GM21360 (cell line): ENCODE measurements at regions not wholly inside any gene's neighbourhood (a gene's known extent, or its start where the extent isn't known, plus 50 kb on each side); places are given as distances from the start of the nearest gene placed in this dataset.

Source experiments
- ATAC-seq: cut with Tn5 transposase; IDR thresholded peaks from one replicate; pipeline ENCODE4 v1.9.1; 2021; ENCODE audit warnings: mild to moderate bottlenecking, moderate library complexity; ENCODE audit not compliant: unreplicated experiment

DNA sequence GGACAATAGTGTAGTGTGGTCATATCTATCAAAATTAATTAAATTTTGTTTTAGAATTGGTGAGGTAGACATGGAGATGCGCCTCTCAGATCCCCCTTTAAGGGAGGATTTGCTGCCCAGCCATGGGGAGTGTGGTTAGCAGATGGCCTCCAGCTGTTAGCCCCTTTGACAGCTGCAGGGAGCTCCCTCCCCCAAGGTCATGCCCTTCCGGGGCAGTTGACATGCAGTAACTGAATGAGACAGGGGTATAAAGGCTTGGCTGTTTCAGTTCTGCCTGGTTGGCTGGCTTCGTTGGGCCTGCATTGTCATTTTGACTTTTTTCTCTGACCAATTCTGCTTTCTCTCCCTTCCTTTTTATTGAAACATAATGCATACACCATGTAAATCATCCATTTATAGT lies 291.5 kb upstream of the SRRM4 start:
- ATAC-seq: peak; percentile 84

DNA sequence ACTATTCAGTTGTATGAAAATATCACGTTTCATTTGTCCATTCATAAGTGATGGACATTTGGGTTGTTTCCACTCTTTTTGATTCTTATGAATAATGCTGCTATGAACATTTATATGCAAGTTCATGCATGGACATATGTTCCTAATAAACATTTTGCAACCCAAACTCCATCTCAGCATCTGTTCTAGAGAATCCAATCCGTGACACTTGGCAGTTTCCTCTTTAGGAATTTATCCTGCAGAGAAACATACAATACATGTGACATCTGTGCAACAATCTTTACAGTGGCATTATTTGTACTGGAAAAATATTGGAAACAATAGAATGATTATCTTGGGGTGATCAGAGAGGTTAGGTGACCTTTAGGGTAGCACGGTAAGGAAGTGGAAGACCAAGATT lies 290.8 kb upstream of the SRRM4 start:
- no peak for ATAC-seq

- no peak for ATAC-seq
Measured at GRCh38 chr12:118694128-118694775, 287.1 kb upstream of the SRRM4 start.

DNA sequence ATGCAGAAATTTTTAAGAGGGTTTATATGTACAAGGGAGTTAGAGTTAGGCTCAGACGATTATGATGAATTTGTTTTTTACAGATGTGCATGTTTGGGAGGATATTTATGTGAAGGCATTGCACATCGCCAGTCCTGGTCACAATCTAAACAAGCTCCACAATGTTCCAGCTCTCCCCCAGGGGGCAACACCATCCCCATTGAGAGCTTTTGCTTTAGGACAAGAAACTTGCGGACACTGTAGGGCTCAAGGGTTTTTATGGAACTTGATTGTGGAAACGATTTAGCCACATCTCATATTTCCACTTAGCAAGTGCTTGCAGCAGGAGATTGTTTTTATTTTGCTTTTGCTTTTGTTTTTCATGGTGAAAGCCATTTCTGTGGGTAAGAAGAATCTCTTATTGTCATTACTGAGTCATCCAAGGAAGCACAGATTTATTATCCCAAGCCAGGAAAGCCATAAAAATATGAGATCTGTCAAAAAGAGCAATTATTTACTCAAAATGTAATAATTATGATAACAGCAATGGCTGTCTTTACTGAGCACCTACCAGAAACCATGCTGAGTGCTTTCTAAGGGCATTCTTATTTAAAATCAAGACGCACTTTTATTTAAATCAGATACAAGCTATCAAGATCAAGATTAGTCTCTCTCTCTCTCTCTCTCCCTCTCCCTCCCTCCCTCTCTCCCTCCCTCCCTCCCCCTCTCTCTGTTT lies 276.7 kb upstream of the SRRM4 start:
- no peak for ATAC-seq

GRCh38 chr12:118706437-118706836 lies 274.9 kb upstream of the SRRM4 start:
- no peak for ATAC-seq

DNA sequence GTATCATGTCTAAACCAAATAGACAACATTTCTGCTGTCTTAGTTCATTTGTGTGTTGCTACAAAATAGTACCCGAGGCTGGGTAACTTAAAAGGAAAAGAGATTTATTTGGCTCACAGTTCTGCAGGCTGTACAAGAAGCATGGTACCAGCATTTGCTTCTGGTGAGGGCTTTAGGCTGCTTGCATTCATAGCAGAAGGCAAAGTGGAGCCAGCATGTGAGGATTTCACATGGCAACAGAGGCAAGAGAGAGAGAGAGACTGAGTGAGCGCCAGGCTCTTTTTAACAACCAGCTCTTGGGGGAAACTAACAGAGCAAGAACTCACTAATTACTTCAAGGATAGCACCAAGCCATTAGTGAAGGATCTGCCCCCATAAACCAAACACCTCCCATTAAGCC lies 271.4 kb upstream of the SRRM4 start:
- ATAC-seq: no peak

DNA sequence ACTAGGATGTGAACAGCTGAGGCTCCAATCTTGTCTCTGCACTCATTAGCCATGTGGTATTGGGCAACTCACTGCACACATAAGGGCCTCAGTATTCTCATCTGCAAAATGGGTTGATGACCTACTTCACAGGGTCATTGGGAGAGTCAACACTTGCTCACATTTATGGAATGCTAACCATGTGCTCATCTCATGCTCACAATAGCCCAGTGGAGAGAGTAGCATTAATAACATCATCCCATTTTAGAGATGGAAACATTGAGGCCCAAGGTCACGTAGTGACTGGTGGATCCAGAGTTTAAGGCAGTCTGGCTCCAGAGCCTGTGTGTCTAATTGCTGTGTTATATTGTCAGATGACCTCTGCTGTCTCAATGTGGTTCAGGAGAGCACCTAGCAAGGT lies 270.2 kb upstream of the SRRM4 start:
- ATAC-seq: no peak

- ATAC-seq: peak; percentile 72
Measured at GRCh38 chr12:118714051-118714460, 267.3 kb upstream of the SRRM4 start.

- ATAC-seq: no peak
Measured at GRCh38 chr12:118714500-118714899, 266.8 kb upstream of the SRRM4 start.

DNA sequence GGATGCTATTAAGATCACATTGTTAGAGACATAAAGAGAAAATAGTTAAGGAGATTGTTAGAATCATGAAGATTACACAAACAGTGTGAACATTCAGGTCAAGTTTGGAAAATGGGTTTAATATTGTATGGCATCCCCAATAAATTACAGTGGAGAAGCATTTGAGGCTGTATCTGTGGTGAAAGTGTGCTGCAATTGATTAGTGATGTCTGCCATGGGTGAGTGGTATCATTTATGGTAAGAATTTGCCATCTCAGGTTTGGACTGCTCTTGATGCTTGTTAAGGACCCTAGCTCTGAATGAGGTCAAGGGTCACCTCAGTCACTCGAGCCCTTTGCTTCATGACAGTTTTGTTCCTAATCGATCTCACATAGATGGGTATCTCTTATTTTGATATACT lies 265.7 kb upstream of the SRRM4 start:
- no peak for ATAC-seq

DNA sequence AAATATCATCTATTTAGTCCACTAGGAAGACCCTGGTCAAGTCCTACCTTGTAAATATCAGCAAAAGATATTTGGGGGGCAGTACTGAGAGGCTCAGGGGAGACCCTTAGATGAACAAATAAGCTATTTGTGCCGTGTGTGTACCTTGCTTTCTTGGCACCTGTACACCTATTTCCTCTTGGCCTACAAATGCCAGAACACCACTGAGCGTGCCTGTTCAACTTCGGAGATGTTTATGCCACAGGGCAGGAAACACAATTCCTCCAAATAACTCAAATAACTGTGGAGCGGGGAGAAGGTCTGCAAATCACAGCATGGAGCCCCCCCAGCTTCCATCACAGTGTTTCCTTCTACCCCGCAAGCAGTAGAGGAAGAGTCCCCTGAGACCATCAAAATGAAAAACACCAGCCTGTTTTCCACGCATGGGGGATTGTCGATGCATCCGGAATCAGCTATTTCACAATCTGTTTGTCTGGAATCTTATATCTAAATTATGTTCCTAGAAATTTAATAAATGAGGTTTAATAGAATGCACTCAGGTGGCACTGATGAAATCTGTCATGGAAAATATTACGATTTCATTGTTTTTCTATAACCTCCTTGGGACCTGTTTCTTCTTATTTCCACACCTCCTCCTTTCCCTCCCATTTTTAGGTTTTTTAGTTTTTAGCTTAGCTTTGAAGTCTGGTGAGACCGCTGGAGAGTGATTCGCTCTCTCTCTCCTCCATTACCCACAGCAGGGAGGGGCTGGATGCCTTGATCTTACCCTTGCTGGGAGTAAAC lies 254.0 kb upstream of the SRRM4 start:
- no peak for ATAC-seq

GRCh38 chr12:118727979-118728366 lies 253.4 kb upstream of the SRRM4 start:
- ATAC-seq: no peak

DNA sequence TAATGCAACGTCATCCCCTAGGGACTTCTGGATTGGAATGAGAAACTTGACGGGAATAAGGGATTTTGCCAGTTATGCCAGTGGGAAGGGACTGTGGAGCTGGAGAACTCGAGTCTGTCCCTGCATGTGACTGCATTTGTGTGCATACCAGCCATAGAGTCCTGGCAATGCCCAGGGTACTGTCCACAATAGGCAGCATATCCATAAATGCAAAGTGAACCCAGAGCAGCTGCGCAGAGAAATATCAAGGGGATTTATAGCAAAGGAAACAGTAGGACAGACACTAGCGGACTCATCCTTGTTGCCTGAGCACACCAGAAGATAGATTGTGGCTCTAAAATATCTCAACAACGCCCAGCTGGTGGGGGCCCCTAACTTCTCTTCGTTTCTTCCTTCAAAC lies 247.1 kb upstream of the SRRM4 start:
- no peak for ATAC-seq

DNA sequence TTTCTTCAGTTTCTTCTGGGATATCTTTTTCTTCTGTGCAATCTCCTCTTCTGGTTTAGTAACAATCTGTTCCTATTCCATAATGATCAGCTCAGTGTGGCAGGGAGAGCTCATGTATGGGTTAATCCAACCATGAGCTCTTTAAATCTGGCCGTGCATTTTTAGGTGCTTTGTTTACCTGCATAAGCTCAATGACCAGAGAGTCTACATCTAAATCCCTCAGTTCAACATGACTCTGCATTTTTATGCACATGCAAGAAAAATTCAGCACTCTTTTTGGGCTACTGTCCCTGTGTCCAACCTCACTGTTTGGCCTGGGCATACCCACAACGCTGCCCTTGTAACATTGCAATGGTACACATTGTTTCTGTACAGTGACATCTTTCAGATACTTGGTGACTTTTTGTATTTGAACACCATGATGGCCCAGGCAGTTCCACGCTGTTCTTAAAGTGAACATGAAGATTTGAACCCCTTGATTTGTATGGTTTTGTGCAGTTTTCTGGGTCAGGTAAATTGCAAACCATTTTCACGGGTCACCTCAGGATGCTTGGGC lies 243.3 kb upstream of the SRRM4 start:
- no peak for ATAC-seq

DNA sequence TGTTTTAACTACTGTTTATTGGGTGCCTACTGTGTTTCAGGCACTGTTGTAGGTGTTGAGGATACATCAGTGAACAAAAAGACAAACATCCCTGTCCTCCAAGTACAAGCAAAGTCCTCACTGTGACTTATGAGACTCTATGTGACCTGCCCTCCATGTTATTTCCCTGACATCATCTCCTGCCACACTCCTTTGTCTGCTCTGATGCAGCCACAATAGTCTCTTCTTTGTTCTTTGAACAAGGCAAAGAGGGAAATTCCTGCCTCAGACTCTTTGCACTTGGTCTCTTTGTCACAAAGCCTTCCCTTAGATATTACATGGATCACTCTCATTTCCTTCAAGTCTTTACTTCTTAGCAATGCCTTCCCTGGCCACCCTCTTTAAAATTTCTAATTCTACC lies 240.1 kb upstream of the SRRM4 start:
- ATAC-seq: no peak

- no peak for ATAC-seq
Measured at GRCh38 chr12:118742431-118742830, 238.9 kb upstream of the SRRM4 start.

GRCh38 chr12:118743896-118744700 lies 237.2 kb upstream of the SRRM4 start:
- no peak for ATAC-seq

DNA sequence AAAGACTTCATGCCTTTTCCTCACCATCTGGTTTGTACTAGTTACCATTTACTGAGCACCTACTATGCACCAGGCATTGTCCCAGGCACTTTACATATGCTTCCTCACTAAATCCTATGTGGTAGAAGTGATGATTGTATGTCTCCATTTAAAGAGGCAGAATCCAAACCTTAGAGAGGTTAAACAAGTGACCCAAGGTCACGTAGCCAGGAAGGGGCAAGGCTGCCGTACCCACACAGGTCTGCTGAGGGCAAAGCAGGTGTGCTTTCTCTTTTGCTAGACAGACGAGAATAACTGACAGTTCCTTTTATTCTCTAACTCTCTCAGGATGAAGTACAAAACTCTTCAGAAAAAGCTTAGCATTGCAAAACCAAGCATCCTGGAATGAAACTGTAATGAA lies 235.2 kb upstream of the SRRM4 start:
- ATAC-seq: no peak

- ATAC-seq: no peak
Measured at GRCh38 chr12:118746960-118747359, 234.4 kb upstream of the SRRM4 start.

DNA sequence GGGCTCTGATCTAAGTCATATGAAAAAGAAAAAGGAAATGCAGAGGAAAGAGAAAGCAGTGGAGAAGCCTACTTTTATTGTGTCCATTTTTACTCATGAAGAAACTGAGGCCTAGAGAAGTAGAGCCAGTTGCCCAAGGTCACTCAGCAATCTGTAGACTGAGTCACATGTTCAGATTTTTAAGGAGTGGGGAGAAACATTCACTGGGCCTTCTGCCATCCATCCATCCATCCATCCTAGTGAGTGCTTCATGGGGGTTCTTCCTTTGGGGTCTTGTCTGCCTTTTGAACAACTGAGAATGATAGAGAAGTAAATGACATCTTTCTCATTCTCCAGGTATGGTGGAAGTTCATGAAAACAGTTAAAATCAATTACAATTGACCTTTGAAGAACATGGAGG lies 233.6 kb upstream of the SRRM4 start:
- ATAC-seq: no peak
